GM21723 (cell line): ENCODE measurements at regions not wholly inside any gene's neighbourhood (a gene's known extent, or its start where the extent isn't known, plus 50 kb on each side); places are given as distances from the start of the nearest gene placed in this dataset.
"Not testable (repeated sequence)": the region's sequence is repeated elsewhere in the genome, so short reads cannot be mapped to it uniquely, and the experiment has no call there.

ENCODE experiments used
- ATAC-seq: cut with Tn5 transposase; IDR thresholded peaks from one replicate; pipeline ENCODE4 v1.9.1; 2021; ENCODE audit warnings: mild to moderate bottlenecking, moderate library complexity; ENCODE audit not compliant: unreplicated experiment

GRCh38 chr9:41367301-41367700, 178.2 kb upstream of the ZNG1F start:
- not testable (repeated sequence) for ATAC-seq

DNA sequence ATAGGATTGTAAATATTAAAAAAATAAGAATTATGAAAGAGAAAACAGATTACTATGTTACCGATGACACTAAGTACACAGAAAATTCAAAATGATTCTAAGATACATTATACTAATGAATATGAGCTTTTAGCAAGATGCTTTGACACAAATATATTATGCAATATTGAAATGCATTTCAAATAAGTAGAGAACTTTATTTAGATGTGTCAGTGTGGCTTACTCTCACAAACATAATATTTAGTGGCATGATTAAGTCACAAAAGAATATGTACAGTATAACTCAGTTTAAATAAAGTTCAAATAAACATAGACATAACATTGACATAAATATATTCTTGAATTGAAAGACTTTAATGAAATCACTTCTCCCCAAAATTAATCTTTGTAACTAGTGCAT, 172.7 kb upstream of the ZNG1F start:
- not testable (repeated sequence) for ATAC-seq

DNA sequence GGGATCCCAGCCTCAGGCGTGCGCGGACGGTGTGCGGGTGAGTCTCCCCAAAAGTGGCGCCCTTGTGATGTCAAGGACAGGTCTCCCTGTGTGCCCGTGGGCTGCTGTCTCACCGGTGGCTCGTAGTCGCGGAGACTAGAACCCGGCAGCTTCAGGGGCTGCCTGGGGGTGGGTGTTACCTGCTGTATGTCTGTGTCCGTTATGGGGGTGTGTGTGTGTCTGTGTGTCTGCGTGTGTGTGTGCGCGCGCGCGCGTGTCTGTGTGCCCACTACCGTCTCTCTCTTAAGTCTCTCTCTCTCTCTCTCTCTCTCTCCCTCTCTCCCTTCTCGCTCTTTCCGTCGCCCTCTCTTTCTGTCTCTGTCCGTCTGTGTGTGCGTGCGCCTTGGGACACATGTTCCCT, 170.0 kb upstream of the ZNG1F start:
- ATAC-seq: not testable (repeated sequence)

GRCh38 chr9:41358682-41359081, 169.6 kb upstream of the ZNG1F start:
- ATAC-seq: not testable (repeated sequence)

GRCh38 chr9:41357918-41358404, 168.8 kb upstream of the ZNG1F start:
- not testable (repeated sequence) for ATAC-seq

DNA sequence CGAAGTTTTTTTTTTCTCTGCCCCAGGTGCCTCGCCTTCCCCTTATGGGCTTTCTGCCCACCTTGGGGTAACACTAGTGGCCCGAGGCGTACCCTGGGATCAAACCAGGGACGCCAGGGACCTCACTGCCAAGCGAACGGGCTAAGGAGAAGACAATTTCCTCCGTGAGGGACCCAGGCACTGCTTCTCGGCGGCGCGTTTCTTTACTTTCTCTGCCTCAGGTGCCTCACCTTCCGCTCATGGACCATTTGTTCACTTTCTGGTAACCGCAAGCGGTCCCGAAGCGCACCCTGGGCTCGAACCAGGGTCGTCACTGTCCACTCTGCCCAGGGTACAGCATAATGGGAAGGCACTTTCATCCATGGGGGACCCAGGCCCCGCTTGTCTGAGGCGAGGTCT, 168.2 kb upstream of the ZNG1F start:
- not testable (repeated sequence) for ATAC-seq

- not testable (repeated sequence) for ATAC-seq
Measured at GRCh38 chr9:41356588-41357349, 167.7 kb upstream of the ZNG1F start.

DNA sequence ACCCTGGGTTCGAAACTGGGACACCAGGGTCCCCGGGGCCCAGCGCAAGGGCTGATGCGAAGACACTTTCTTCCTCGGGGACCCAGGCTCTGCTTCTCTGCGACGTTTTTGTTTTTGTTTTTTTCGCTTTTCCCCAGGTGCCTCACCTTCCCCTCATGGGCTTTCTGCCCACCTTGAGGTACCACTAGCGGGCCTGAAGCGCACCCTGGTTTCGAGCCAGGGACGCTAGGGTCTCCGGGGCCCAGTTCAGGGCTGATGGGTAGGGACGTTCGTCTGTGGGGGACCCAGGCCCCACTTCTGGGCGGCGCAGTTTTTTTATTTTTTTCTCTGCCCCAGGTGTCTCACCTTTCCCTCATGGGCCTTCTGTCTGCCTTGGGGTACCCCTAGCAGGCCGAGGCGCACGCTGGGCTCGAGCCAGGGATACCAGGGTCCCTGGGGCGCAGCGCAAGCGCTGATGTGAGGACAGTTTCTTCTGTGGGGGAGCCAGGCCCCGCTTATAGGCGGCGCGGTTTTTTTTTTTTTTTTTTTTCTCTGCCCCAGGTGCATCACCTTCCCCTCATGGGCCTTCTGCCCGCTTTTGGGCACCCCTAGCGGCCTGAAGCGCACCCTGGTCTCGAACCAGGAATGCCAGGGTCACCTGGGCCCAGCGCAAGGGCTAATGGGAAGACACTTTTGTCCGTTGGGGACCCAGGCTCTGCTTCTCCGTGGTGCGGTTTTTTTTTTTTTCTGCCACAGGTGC, 166.8 kb upstream of the ZNG1F start:
- not testable (repeated sequence) for ATAC-seq

GRCh38 chr9:41354978-41355377, 165.9 kb upstream of the ZNG1F start:
- not testable (repeated sequence) for ATAC-seq

DNA sequence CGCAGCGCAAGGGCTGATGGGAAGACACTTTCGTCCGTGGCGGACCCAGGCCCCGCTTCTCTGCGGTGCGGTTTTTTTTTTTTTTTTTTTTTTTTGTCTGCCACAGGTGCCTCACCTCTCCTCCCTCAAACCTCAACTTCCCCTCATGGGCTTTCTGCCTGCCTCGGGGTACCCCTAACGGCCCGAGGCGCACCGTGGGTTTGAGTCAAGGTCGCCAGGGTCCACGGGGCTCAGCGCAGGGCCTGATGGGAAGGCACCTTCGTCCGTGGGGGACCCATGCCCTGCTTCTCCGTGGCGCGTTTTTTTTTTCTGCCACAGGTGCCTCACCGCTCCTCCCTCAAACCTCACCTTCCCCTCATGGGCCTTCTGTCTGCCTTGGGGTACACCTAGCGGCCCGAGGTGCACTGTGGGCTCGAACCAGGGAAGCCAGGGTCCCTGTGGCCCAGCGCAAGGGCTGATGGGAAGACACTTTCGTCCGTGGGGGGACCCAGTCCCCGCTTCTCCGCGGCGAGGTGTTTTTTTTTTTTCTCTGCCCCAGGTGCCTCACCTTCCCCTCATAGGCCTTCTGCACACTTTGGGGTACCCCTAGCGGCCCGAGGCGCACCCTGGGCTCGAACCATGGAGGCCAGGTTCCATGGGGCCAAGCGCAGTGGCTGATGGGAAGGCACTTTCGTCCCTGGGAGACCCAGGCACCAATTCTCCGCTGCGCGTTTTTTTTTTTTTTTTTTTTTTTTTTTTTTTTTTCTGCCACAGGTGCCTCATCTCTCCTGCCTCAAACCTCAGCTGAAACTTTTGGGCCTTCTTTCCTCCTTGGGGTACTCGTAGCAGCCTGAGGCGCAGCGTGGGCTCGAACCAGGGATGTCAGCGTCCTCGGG, 165.2 kb upstream of the ZNG1F start:
- ATAC-seq: not testable (repeated sequence)

GRCh38 chr9:41353026-41353425, 163.9 kb upstream of the ZNG1F start:
- ATAC-seq: not testable (repeated sequence)

DNA sequence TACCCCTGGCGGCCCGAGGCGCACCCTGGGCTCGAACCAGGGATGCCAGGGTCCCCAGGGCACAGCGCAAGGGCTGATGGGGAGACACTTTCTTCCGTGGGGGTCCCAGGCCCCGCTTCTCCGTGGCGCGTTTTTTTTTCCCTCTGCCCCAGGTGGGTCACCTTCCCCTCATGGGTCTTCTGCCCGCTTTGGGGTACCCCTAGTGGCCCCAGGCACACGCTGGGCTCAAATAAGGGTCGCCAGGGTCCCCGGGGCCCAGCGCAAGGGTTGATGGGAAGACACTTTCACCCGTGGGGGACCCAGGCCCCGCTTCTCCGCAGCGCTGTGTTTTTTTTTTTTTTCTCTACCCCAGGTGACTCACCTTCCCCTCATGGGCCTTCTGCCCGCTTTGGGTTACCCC, 163.3 kb upstream of the ZNG1F start:
- not testable (repeated sequence) for ATAC-seq

DNA sequence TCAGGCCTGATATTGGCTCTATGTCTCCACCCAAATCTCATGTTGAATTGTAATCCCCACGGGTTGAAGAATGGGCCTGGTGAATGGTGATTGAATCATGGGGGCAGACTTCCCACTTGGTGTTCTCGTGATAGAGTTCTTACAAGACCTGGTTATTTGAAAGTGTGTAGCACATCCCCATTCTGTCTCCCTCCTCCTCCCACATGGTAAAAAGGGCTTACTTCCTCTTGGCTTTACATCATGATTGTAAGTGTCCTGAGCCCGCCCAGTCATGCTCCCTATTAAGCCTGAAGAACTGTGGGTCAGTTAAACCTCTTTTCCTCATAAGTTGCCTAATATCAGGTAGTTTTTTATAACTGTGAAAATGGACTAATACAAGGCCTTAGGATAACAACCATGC, 158.8 kb upstream of the ZNG1F start:
- ATAC-seq: not testable (repeated sequence)

DNA sequence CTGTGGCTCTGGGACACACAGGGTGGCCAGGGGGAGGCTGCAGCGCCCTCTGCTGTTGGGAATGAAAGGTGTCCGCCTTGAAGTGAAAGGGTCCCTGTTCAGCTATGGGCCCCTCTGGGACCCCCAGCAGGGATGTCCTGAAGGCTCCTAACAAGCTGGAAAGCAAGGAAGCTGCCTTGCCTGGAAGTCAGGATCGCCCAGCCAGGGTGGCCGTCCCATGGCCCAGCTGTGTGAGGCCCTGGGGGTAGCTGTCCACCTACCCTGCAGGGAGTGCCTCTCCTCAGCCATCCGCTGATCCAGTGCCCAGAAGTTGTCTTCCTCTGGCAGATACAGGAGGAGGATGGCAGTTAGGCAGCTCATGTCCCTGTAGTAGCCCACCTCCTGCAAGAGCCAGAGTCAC, 143.4 kb upstream of the ZNG1F start:
- not testable (repeated sequence) for ATAC-seq

GRCh38 chr9:41321277-41321676, 132.2 kb upstream of the ZNG1F start:
- not testable (repeated sequence) for ATAC-seq

DNA sequence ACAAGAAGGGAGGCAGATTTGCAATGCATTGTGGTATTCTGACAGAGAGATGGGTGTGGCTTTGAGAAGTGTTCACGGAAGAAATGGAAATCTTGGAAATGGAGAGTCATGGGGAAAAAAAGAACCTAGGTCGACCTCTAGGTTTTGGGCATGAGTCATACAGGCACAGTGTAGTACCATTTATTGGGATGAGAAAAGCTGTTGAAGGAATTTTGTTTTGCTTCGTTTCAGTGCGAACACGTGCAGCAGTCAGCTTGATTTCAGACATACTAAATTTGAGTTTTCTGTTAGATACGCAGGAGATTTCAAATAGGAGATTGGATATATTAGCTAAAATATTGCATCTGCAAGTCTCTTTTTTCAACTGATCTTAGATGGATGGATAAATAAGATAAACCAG, 119.8 kb upstream of the ZNG1F start:
- ATAC-seq: not testable (repeated sequence)

DNA sequence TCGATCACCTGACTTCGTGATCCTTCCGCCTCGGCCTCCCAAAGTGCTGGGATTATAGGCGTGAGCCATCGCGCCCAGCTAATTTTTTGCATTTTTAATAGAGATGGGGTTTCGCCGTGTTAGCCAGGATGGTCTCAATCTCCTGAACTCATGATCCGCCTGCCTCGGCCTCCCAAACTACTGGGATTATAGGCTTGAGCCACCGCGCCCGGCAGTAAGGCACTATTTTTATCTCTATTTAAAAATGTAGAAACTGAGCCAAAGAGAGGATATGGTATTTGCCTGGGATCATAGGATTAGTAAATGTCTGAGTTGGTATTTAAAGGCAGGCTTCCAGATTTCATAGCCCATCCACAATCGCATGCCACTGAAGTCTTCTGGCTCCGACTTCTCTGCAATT, 96.6 kb upstream of the ZNG1F start:
- ATAC-seq: not testable (repeated sequence)

DNA sequence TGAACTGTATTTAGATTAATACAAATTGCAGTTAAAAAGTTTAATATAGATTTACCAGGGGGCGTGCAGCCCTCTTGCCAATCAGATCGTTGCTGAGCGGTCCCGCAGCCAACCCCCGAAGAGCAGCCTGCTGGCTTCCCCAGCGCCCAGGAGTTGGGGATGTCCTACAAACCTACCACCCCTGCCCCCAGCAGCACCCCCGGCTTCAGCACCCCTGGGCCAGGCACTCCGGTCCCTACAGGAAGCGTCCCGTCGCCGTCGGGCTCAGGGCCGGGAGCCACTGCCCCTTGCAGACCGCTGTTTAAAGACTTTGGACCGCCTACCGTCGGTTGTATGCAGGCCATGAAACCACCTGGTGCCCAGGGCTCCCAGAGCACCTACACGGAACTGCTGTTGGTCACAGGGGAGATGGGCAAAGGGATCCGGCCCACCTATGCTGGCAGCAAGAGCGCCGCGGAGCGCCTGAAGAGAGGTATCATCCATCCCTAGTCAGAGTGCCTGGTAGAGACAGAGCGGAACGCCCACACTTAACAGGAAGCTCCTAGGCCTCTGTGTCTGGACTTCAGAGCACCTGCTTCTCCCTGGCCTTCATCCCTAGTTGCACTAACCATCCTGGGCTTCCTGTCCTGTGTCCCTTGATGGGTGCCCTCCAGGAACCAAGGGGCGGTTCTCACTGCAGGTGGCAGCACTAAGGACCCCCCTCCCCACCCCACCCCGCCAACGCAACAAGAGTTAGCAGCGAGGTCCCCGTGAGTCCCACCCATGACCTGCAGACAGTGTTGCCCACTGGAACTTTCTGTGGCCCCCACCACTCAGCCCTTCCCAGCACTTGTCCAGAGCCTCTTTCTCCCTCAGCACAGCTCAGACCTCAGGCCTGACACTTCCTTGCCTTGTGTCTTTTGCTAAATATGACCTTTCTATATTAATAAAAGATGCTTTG, 91.5 kb upstream of the ZNG1F start:
- not testable (repeated sequence) for ATAC-seq

- not testable (repeated sequence) for ATAC-seq
Measured at GRCh38 chr9:41279437-41279836, 90.3 kb upstream of the ZNG1F start.

DNA sequence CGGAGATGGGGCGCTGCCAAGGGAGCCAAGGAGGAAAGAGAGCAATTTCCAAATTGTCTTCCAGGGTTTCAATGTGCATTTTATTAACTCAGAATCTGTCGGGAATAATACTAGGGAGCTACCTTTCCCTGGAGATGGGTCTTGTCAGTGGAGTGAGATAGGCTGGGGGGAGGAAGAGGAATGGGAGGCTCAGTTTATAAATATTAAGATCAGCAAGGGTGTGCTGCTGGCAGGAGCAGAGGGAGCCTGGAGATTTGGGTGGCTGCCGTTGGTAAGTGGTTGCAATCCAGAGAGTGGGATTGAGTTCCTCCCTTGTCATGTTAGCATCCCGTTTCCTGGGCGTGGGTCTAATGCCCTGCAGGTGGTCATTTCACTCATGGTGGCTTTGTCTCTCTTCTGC, 89.9 kb upstream of the ZNG1F start:
- ATAC-seq: not testable (repeated sequence)
